ENCODE measurements at regions not wholly inside any gene's neighbourhood (a gene's known extent, or its start where the extent isn't known, plus 50 kb on each side); places are given as distances from the start of the nearest gene placed in this dataset.

- no peak for TF ChIP-seq EZH2 (IDR thresholded peaks at IDR 0.05; ENCODE audit: borderline replicate concordance)
- TF ChIP-seq, protein P1, sequence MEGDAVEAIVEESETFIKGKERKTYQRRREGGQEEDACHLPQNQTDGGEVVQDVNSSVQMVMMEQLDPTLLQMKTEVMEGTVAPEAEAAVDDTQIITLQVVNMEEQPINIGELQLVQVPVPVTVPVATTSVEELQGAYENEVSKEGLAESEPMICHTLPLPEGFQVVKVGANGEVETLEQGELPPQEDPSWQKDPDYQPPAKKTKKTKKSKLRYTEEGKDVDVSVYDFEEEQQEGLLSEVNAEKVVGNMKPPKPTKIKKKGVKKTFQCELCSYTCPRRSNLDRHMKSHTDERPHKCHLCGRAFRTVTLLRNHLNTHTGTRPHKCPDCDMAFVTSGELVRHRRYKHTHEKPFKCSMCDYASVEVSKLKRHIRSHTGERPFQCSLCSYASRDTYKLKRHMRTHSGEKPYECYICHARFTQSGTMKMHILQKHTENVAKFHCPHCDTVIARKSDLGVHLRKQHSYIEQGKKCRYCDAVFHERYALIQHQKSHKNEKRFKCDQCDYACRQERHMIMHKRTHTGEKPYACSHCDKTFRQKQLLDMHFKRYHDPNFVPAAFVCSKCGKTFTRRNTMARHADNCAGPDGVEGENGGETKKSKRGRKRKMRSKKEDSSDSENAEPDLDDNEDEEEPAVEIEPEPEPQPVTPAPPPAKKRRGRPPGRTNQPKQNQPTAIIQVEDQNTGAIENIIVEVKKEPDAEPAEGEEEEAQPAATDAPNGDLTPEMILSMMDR (IDR thresholded peaks at IDR 0.05; ENCODE audit: poor library complexity): no peak
- no peak for TF ChIP-seq EZH2phosphoT487 (IDR thresholded peaks at IDR 0.05; ENCODE audit: low read depth, severe bottlenecking, unreplicated experiment)
These were observed 59.6 kb upstream of the ZNF33B start for GRCh38 chr10:42697926-42698325.
